HT-29 (cell line): ENCODE measurements at regions not wholly inside any gene's neighbourhood (a gene's known extent, or its start where the extent isn't known, plus 50 kb on each side); places are given as distances from the start of the nearest gene placed in this dataset.
"Not testable (repeated sequence)": the region's sequence is repeated elsewhere in the genome, so short reads cannot be mapped to it uniquely, and the experiment has no call there.

Experiments used
- DNase-seq: peaks from one replicate; pipeline ENCODE4 v3.0.0-alpha.2; 2015; ENCODE audit warnings: low spot score

- not testable (repeated sequence) for DNase-seq
Measured at GRCh38 chr2:87428452-87429130, 319.3 kb upstream of the PLGLB2 start.

GRCh38 chr2:87429206-87429930 is 318.5 kb upstream of the PLGLB2 start:
- not testable (repeated sequence) for DNase-seq

- DNase-seq, result not testable (repeated sequence)
Measured at GRCh38 chr2:87429931-87430275, 318.0 kb upstream of the PLGLB2 start.

- not testable (repeated sequence) for DNase-seq
Measured at GRCh38 chr2:87431051-87431450, 316.8 kb upstream of the PLGLB2 start.

- not testable (repeated sequence) for DNase-seq
Measured at GRCh38 chr2:87432711-87433453, 315.0 kb upstream of the PLGLB2 start.

GRCh38 chr2:87436007-87436406 is 311.9 kb upstream of the PLGLB2 start:
- not testable (repeated sequence) for DNase-seq

- not testable (repeated sequence) for DNase-seq
Measured at GRCh38 chr2:87437701-87438260, 310.1 kb upstream of the PLGLB2 start.

- DNase-seq, result not testable (repeated sequence)
Measured at GRCh38 chr2:87438780-87439454, 309.0 kb upstream of the PLGLB2 start.

GRCh38 chr2:87439617-87440204 is 308.2 kb upstream of the PLGLB2 start:
- not testable (repeated sequence) for DNase-seq

GRCh38 chr2:87440650-87441049 is 307.2 kb upstream of the PLGLB2 start:
- not testable (repeated sequence) for DNase-seq

- not testable (repeated sequence) for DNase-seq
Measured at GRCh38 chr2:87441375-87441774, 306.5 kb upstream of the PLGLB2 start.

GRCh38 chr2:87442983-87443577 is 304.8 kb upstream of the PLGLB2 start:
- not testable (repeated sequence) for DNase-seq

- DNase-seq, result not testable (repeated sequence)
Measured at GRCh38 chr2:87444951-87445350, 302.9 kb upstream of the PLGLB2 start.

GRCh38 chr2:87445613-87446312 is 302.1 kb upstream of the PLGLB2 start:
- not testable (repeated sequence) for DNase-seq

- DNase-seq, result not testable (repeated sequence)
Measured at GRCh38 chr2:87446313-87446696, 301.6 kb upstream of the PLGLB2 start.

- not testable (repeated sequence) for DNase-seq
Measured at GRCh38 chr2:87449462-87449980, 298.4 kb upstream of the PLGLB2 start.

- DNase-seq, result not testable (repeated sequence)
Measured at GRCh38 chr2:87452193-87452592, 295.7 kb upstream of the PLGLB2 start.

GRCh38 chr2:87452861-87453260 is 295.0 kb upstream of the PLGLB2 start:
- not testable (repeated sequence) for DNase-seq

- not testable (repeated sequence) for DNase-seq
Measured at GRCh38 chr2:87453965-87454364, 293.9 kb upstream of the PLGLB2 start.

GRCh38 chr2:87454421-87454820 is 293.5 kb upstream of the PLGLB2 start:
- not testable (repeated sequence) for DNase-seq
